GM12872 (cell line): ENCODE measurements at regions not wholly inside any gene's neighbourhood (a gene's known extent, or its start where the extent isn't known, plus 50 kb on each side); places are given as distances from the start of the nearest gene placed in this dataset.

Experiments
- CTCF ChIP-seq: IDR thresholded peaks from 3 replicates; pipeline ENCODE4 v1.5.1; 2011; ENCODE audit warnings: low read depth, mild to moderate bottlenecking, low read length, moderate library complexity; ENCODE audit not compliant: insufficient read depth

- no peak for TF ChIP-seq CTCF
Observed at GRCh38 chr3:40845447-40845846, 320.7 kb downstream of the ZNF621 start.

- no peak for TF ChIP-seq CTCF
Observed at GRCh38 chr3:40845916-40846315, 321.2 kb downstream of the ZNF621 start.

GRCh38 chr3:40846451-40846850 lies 321.7 kb downstream of the ZNF621 start:
- no peak for TF ChIP-seq CTCF

GRCh38 chr3:40847551-40847992 lies 322.8 kb downstream of the ZNF621 start:
- no peak for TF ChIP-seq CTCF

DNA sequence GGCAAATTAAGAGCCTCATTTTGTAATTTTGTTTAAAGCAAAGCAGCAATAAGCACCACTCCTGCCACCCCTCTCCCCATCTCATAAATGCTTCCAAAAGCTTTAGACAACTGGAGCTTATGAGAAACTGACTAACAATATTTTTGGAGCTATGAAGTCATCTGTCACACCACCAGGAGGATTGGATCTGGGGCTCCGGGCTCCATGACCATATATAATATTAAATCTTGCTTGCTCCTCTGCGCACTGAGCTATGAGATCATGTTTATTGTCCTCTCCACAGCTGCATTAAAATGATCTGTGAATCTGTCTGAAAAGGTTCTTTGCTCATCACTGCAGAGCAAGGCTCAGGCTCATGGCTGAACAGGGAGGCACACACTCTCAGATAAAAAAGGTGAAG lies 323.7 kb downstream of the ZNF621 start:
- TF ChIP-seq CTCF: no peak

DNA sequence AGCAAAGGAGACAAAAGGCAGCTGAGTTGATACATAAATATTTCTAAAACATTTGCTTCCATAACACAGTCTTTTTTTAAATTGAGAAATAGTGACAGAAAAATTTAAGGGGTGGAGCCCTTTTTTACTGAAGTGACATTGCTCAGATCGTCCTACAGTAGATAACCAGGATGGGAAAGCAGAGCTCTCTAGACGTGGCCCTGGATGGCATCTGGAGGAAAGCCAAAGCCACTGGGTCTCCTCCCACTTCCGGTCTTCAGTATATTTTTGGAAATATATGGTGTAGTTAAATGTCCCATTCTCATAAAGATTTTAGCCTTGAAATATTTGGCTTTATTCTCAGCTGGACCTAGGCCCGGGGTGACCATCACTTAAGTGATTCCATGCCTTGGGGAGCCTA lies 326.1 kb downstream of the ZNF621 start:
- TF ChIP-seq CTCF: no peak

DNA sequence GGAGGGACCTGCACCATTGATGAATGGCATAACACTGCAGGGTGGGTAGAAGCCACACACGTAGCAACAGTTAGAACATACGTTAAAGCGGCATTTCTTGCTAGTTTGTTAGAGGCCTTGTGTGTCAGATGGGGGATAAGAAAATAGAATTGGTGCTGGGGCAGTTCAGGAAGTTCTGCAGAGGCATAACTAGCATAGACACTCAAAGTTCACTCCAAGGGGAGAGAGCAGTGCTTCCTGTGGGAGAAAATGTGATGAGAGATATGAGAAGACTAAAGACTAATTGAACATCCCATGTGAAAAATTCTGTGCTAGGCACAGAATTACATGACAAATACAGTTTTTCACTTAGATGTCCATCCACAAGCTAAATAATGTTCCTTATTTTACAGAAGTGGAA lies 327.1 kb downstream of the ZNF621 start:
- TF ChIP-seq CTCF: no peak

- no peak for TF ChIP-seq CTCF
Observed at GRCh38 chr3:40852712-40853111, 328.0 kb downstream of the ZNF621 start.
